Kidney glomerular epithelial cell (primary cell): ENCODE measurements at regions not wholly inside any gene's neighbourhood (a gene's known extent, or its start where the extent isn't known, plus 50 kb on each side); places are given as distances from the start of the nearest gene placed in this dataset.

Source experiments
- DNase-seq: peaks from one replicate; lab custom pipeline; 2025; lab: John Stamatoyannopoulos, UW

DNA sequence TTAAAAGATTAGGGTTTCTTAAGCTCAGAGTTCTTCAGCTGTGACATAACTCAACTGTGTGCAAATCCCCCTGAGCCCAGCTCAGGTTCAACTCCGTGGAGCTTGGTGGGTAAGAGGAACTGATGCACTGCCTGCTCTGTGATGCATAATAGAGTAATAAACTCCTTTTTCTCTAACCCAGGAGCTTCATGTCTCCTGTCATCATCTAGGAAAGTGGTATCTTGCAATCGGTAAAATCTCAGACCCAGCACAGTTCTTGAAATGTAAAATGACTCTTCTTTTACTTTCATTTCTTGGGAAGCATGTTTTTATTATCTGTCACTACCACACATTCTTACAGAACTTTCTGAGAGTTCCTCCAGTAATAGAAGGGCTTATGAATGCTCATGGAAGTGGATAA is 123.8 kb upstream of the PCDH9 start:
- DNase-seq = peak; percentile 5

DNA sequence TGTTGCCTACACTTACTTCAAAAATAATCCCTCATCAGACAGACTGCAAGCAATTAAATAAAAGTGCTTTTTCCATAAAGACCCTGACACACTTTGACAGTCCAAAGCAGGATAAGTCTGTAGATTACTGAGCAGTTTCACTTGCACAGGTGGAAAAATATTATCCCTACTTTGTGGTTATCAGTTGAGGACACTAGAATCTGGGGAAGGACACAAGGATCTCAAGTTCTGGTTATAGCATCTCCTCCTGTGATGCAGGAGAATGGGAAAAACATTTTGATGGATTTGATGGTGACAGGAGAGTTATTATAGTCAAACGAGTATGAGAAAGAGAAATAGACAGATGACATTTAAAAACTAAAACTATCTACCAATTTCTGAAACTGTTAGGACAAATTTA is 122.9 kb upstream of the PCDH9 start:
- no peak for DNase-seq

DNA sequence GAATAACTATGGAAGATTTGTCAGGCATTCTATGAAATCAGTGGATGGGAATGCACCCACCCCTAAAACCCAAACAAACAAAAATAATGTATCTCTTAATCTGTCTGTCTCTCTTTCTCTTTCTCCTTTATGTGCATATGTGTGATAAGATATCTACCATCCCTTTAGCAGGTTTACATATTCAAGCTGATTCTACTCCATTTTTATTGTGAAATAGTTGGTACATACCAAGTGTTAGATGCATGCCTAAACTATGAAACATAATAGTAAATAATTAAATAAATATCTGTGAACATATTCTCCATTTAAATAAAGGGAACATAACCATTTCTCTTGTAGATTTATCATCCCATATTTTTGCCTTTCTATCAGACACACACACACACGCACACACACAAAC is 121.8 kb upstream of the PCDH9 start:
- no peak for DNase-seq

DNA sequence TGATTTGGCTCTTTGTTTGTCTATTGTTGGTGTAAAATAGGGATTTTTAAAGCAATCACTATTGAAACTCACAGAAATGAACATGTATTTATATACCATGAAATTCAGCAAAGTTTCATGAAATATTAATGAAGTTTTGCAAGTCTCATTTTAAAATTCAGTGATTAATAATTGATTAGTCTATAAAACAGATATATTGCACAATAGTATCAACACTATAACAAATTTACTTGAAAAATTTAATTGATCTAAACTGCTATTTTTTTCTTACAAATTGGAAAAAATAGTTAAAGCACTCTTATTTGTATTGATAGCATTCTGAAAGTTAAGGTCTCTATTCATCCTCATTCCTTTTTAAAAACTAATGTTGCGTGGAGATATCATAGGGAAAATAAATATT is 121.0 kb upstream of the PCDH9 start:
- DNase-seq = no peak

DNA sequence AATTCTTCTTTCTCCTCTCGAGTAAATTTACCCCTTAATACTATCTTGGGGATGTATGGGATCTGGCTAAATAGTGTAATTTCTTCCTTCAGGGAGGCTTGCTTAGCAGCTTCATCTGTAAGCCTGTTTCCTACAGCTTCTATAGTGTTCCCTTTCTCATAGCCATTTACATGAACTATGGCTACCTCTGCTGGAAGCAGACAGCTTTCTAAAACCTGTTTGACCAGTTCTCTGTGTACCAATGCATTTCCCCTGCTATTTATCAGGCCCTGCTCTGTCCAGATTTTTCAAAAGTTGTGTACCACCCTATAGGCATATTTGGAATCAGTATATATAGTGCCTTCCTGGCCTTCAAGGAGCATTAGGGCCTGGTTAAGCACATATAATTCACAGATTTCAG is 113.6 kb upstream of the PCDH9 start:
- DNase-seq = no peak

DNA sequence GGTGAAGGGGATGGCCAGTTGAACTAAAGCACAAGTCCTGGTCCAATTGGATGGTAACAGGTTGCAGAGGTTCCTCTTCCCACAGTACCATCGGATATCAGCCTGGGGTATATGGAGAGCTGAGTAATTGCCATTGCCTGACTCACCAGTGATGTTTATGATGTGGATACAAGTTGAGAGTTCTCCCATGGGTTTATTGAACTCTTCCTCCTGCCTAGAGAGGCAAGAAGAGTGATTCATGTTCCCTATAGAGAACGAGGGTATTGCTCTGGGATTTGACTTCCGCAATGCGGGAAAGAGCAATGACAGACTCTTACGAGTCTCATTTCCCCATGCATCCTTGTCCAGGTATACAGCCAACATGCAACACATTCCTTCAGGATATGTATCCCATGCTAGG is 111.3 kb upstream of the PCDH9 start:
- DNase-seq = no peak

DNA sequence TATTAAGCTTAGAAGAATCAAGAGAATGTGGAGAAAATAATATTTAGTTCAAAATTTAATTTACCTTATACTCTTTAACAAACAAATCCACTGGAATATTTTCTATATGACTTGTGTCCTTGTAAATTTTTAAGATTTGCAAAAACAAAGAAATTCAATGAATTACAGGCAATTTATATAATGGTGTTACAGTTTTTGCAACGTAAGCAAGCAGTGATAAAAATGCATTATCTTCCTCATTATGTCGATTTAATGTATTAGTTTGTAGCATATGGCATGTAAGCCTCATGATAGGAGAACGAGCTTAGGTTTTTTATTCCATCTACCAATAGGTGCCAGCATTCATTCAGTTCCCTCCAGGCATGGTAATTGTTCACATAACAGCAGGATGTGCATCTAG is 100.0 kb upstream of the PCDH9 start:
- no peak for DNase-seq

DNA sequence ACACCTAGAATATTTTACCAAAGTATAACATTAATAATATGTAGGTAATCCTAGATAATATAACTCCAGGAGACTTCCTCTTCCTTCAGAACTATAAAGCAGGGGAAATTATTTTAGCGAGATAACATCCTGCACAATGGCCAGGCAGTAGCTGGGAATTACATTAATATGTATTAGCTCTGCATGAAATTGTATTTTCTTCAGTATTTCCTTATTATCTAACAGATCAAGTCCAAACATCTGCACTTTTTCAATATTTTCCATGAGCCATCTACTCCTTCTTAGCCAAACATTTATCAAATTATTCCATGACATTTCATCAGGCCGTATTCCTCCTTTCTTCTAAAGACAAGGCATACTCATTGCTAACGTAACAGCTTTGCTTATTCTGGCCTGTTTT is 98.8 kb upstream of the PCDH9 start:
- DNase-seq = no peak

DNA sequence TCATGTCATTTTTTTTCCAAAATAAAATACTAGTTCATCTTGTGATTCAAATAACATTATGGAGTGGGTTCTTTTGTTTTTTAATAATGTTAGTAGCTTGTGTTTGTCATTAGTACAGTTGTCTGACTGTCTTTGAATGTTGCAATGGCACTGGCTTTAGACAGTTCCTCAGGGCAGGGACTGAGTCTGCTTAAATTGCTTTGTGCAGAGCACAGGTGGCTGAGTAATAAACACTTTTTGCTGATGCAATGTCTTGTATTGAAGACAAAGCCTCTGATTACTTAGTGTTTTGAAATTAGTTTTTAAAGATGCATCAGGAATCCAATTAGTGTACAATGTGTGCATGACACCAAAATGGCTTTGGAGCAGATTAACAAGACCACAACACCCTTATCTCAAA is 88.7 kb upstream of the PCDH9 start:
- no peak for DNase-seq

DNA sequence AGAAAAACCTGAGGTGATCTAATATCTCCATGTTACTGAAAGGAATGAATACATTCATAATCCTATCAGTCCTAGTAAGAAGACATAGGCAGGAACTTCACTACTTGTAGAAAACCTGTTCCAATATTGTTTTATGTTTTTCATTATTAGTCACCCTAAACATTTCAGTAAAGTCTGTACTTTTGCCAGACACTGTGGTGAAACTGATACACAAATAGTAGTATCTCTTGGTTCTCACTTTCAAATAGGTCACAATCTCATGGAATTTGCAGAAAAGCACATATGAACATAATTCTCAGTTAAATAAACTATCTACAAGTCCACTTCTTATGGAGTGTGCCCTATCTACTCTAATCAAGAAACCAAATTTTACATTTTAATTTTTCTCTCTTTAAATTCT is 88.3 kb upstream of the PCDH9 start:
- DNase-seq = no peak

DNA sequence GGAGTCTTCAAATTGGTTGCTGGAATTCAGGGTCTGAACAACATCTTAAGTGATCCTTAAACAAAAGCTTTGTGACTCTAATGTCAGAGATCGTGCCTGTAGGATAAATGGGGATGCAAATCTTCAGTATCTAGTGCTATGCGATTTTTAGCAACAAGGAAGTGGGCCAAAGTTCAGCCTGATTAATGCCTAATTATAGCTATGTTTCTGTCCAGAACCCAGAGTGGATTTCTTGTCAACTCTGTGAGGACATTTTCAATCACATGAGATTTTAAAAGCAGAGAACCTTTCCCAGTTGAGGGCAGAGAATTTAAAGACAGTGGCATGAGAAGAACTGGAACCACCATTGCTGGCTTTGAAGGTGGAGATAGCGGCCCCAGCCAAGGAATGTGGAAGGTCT is 84.3 kb upstream of the PCDH9 start:
- no peak for DNase-seq

DNA sequence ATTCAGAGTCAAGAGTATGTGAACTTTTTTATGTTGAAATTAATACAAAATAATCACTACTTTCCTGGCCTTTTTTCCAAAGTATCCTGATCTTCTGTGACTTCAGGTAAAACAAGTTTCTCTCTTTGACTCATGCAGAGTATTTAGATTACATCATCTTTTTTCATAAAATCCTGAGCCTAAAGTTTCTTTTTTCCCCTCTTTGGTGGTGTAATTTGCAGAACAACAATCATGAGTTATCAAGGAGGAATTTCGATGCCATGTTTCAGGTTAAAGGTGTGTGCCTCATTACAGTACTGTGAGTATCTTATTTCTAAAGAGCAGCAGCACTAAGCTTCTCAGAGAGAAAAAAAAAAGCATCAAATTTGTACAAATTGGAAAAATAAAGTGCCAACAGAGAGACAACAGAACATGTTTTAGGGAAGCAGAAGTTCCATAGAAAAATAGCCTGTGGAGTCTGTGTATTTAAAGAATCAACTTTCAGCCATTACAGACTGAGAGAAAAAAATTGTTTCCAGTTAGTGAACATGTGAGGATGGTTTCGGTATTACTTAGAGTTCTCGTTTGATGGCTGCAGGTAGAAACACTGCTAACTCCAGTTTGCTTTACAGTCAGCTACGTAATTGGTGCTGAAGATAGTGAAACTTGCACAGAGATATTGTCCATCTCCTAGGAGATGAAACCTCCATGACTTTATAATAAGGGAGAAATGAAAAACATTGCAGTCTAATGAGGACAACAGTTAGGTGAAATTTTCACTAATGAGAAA is 78.1 kb upstream of the PCDH9 start:
- peak; percentile 38 for DNase-seq

DNA sequence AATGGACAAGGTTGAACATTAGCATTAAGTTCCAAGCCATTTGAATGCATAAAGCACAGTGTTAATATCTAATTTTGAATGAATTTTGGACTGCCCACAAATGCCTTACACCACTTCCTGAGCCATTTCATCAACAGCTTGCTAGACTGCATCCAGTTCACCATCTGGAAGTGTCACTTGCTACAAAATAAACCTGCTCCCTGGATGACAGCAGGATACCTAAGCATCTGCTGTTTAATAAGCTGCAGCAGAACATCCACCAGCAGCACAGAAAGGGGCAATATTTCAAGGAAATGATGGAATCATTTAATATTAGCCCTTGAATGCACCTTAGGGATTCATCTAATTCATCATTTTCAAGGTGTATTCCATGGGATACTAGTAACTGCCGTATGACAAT is 76.6 kb upstream of the PCDH9 start:
- DNase-seq = no peak

DNA sequence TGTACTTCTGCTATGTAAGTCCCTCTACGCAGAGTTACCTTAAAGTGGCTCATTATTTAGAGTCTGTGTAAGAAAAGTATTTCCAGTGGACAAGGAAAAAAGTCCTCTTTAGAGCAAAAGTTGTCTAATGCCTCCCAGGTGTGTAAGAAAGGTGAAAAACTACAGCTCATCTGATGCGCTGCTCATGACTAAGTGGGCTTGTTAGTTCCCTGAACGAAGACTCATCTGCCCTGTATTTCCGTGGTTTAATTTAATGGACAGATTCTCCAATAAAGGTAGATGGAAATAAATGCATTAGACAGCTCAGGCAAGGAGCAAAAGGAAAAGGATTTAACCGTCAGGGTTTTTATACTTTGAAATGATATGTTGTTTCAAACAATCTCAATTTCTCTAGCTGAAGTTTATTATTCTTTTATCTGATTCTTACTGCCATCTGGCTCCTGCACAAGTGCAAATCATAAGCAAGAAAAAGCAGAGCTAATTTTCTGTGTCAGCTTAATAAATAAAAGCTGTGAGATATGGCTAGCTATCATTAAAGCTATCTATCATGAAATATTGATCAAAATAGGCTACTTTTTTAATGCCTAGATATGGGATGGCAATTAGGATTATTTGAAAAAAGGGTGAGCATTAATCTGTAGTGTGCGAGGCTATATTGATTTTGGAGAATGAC is 73.7 kb upstream of the PCDH9 start:
- DNase-seq = no peak

DNA sequence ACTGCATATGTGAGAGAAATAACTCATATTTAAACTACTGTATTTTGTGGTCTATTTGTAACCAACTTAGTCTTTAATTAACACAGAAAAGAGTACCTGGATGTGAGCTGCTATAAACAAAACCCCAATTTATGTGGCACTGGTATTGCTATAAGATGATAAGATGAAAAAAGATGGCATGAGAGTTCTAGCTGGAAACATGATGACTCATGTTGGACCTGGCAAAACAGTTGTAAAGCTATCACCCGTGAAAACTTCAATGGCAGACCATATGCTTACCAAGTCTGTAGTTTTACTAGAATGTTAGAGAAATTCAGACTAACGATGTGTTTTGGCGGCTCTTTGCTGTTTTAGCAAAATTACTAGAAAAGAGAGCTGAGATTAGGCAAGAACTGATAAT is 69.6 kb upstream of the PCDH9 start:
- DNase-seq = peak; percentile 78

DNA sequence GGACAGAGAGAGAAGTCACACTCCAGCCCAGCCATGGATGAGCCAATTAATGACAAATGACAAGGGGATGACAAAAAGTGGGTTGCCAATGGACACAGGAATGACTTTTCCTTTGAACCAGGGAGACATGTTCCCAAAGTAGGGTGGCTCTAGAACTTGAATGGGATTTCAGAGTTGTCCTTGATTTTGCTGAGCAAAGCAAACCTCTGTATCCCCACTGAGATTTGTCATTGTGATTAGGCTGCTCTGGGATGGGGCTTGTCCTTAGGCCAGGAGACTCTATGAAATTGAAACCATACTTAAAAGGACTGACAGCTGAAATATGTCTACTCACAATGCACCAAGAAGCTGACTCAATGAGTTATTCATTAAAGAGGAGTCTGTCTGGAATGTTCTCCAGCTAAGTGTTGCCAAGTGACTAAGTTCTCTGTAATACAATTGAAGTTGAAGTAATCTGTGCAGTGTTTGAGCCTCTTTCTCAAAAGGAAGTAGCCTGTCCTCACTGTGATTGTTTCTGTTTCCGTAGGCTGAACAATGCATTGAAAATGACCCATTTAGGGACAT is 69.0 kb upstream of the PCDH9 start:
- DNase-seq = peak; percentile 94

DNA sequence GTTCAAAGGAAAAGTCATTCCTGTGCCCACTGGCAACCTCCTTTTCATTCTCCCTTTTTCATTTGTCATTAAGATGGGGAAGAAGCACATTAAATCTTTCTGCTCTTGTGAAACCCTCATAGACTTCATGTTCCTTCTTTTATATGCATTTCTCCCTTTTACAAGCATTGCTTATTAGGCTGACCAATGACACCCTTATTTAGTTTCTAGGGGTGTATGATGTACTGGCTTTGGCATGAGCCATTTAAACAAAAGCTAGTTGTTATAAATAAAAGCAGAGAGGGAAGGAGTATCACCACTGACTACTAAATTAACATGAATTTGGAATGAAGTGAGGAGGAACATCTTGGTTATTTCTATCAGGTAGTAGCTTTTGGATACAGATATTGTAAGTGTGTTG is 68.2 kb upstream of the PCDH9 start:
- DNase-seq = no peak

DNA sequence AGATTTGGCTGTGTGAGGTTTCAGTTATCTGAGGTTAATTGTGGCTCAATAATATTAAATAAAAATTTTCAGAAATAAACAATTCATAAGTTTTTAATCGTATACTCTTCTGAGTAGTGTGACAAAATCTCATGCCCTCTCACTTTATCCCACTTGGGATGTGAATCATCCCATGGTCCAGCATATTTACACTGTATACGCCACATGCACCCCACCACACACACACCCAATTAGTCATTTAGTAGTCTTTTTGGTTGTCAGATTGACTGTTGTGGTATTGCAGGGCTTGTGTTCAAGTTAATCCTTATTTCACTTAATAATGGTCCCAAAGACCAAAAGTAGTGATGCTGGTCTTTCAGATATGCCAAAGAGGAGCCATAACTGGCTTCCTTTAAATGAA is 66.4 kb upstream of the PCDH9 start:
- no peak for DNase-seq

DNA sequence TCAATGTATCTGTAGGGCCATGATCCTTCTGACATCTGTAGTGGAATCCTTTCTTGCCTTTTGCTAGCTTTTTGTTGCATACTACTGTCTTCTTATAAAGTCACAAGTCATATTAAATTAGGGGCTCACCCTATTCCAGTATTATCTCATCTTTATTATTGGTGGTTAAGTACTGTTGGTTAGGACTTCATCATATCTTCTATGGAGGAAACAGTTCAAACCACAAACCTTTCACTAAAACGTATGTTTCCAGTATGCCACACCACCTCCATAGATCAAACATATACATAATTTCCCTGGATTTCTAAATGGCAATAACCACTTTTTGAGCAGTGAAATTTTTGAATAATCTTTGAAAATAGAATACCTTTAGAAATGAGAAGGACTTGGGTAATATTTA is 62.8 kb upstream of the PCDH9 start:
- no peak for DNase-seq

DNA sequence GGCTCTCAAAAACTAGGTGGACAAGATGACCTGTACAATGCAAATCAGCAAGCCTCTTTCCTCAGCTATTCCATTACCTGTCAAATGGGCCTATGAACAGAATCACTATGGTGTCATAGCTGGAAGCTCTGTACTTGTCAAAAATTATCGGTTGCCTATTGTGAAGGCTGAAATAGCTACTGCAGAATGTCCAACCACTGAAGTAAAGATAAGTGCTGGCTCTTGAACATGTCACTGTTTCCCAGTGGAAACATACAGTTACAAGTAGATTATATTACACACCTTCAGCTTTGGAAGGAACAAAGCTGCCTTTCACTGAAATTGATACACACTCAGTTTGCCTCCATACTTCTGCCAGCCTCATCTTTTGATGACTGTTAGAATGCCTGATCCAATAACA is 55.5 kb upstream of the PCDH9 start:
- DNase-seq = no peak

DNA sequence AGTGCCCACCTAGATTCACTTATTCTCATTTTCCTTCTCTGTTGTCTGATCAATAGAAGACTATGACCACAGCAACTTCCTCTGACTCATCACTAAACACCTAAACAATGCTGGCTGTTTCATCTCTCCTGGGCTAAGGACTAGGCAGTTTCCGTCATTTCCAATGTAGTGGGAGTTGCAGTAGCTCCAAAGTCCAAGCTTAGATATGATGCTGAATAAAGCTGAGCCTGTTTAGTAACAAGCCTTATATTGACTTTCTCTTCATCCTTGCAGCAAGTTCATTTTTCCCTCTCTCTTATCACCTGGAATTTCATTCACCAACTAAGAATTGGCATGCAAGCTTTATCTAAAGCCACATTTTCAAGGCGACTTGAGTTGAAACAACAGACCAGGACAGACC is 53.5 kb upstream of the PCDH9 start:
- no peak for DNase-seq

DNA sequence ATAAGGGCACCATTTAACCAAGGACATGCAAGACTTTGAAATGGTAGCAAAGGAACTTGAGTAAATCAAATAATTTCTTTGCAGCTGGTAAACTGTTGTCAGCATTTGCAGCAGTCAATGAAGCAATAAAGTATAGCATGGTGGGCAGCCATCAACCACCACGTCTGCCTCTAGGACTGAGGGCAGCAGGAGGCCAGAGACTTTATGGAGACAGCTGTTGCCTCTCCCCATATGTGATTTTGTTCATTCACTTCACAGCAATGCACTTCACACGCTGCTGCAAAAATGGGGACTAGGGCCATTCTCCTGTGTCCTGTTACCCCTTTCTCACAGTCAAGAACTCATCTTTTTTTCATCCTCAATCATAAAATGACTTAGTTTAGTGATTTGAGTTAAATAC is 51.3 kb upstream of the PCDH9 start:
- DNase-seq = no peak
